LNCAP (cell line): ENCODE measurements at regions not wholly inside any gene's neighbourhood (a gene's known extent, or its start where the extent isn't known, plus 50 kb on each side); places are given as distances from the start of the nearest gene placed in this dataset.

Experiments used
- CTCF ChIP-seq: fragments of 450-650 bp; IDR thresholded peaks from 2 replicates; pipeline ENCODE4 v1.5.1; 2017; ENCODE audit warnings: mild to moderate bottlenecking

DNA sequence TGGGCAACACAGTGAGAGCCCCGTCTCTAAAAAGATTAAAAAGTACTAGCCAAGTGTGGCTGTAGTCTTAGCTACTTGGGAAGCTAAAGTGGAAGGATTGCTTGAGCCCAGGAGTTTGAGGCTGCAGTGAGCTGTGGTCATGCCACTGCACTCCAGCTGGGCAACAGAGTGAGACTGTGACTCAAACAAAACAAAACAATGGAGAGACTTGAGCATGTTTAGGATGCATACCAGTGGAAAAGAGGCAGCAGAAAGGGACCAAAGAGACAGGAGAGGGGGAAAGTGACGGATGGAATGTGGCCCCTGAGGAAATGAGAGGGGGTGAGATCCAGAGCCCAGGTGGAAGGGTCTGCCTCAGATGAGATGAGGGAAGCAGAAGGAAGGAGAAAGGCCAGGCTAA lies 358.9 kb downstream of the RPS6KC1 start:
- no peak for TF ChIP-seq CTCF

GRCh38 chr1:213414346-213414745 lies 363.3 kb downstream of the RPS6KC1 start:
- TF ChIP-seq CTCF = no peak

GRCh38 chr1:213414911-213415310 lies 363.9 kb downstream of the RPS6KC1 start:
- TF ChIP-seq CTCF = no peak

- TF ChIP-seq CTCF = no peak
Measured at GRCh38 chr1:213415691-213416380, 364.8 kb downstream of the RPS6KC1 start.

DNA sequence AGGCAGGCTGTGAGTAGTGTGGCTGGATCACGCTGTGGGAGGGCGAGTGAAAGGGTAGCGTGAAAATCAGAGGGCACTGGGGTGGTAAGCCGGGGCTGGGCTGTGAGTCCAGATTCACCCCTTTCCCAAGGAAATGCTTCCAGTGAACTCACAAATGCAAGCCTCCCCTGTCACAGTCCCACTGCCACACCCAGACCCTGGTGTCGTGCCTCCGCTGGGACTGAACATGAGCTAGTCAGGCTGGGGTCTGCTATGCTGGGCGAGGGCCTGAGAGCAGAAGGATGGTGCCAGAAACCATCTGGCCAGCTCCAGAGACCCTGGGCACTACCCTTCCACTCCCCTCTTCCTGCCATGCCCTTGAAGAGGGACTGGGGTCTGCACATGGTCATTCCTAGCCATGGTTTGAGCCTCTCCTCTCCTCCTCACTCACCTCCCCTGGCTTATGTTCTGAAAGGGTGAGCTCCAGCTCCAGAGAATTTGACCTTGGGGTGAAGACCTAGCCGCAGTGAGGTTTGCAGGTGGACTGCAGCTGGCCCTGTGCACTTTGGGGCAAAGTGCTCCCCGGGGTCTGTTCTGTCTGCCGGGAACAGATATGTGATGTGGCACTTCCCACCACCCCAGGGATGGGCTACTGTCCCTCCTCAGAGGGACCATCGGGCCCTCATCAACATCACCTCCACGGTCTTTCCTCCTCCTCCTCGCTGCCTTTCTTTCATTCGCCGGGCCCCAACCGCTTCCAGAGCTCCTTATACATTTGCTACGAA lies 365.6 kb downstream of the RPS6KC1 start:
- no peak for TF ChIP-seq CTCF

- no peak for TF ChIP-seq CTCF
Measured at GRCh38 chr1:213417225-213417820, 366.3 kb downstream of the RPS6KC1 start.

DNA sequence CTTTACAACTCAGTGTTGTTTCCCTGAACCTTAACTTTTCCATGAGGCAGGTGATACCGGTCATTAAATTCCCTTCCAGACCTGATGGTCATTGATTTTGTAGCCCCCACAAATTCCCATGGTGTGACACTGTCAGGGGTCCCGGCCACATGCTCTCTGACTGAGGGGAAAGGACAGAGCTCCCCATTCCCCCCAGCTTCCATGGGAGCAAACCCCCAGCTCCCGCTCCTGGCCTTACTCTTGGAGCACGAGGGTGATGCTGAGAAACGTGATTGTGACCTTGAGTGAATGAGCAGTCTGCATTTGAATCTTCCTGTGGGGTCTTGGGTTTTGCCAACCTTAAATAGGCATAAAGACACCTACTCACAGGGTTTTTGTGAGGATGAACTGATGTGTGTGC lies 366.8 kb downstream of the RPS6KC1 start:
- no peak for TF ChIP-seq CTCF
